ENCODE measurements at regions not wholly inside any gene's neighbourhood (a gene's known extent, or its start where the extent isn't known, plus 50 kb on each side); places are given as distances from the start of the nearest gene placed in this dataset.

DNA sequence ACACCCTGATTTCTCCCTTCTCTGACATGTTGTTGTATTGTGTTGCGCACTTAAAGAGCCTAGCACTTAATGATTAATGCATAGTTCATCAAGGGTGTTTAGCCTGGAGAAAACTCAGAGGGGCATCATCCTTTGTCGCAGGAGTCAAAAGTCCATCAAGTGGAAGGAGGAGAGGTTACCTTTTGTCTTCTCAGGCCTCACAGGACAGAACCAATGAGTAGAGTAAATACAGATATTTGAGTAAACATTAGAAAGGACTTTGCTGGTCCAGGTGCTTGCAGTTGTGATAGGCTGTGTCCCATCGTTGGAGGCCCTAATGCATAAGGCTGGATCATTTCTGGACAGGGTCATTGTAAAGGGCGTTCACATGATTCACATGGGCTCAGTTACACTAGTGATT is 430.9 kb downstream of the PCNX1 start:
- Mint-ChIP-seq H3K9me3 (ENCODE audit: low read depth) (no peaks in the 10 kb centered on the region), H3K36me3 (ENCODE audit: low read depth) (peaks cover 5% of the 10 kb centered on the region), H3K4me1 (ENCODE audit: low read depth) (peaks cover 14% of the 10 kb centered on the region), H3K27ac (ENCODE audit: unreplicated experiment) (no peak overlapping the region), H3K4me3 (ENCODE audit: unreplicated experiment) (no peak overlapping the region), H3K27me3 (ENCODE audit: low read depth) (no peaks in the 10 kb centered on the region)
- DNase-seq (ENCODE audit: low spot score), result no peak
- TF ChIP-seq CTCF (IDR thresholded peaks at IDR 0.05), result no peak

GRCh38 chr14:71339650-71340415 is 432.6 kb downstream of the PCNX1 start:
- Mint-ChIP-seq H3K36me3 (ENCODE audit: low read depth) (peaks cover 2% of the 10 kb centered on the region), H3K4me3 (ENCODE audit: unreplicated experiment) (no peak overlapping the region), H3K27ac (ENCODE audit: unreplicated experiment) (no peak overlapping the region), H3K4me1 (ENCODE audit: low read depth) (peaks cover 29% of the 10 kb centered on the region), H3K27me3 (ENCODE audit: low read depth) (no peaks in the 10 kb centered on the region), H3K9me3 (ENCODE audit: low read depth) (no peaks in the 10 kb centered on the region)
- no peak for TF ChIP-seq CTCF (IDR thresholded peaks at IDR 0.05)
- no peak for DNase-seq (ENCODE audit: low spot score)

GRCh38 chr14:71341156-71341555 is 433.9 kb downstream of the PCNX1 start:
- no peaks in the 10 kb centered on the region for H3K27me3 Mint-ChIP-seq (ENCODE audit: low read depth)
- H3K27ac Mint-ChIP-seq (ENCODE audit: unreplicated experiment), result no peak overlapping the region
- peaks cover 2% of the 10 kb centered on the region for H3K36me3 Mint-ChIP-seq (ENCODE audit: low read depth)
- TF ChIP-seq CTCF (IDR thresholded peaks at IDR 0.05), result no peak
- H3K4me1 Mint-ChIP-seq (ENCODE audit: low read depth), result peaks cover 34% of the 10 kb centered on the region
- DNase-seq (ENCODE audit: low spot score), result no peak
- no peaks in the 10 kb centered on the region for H3K9me3 Mint-ChIP-seq (ENCODE audit: low read depth)
- no peak overlapping the region for H3K4me3 Mint-ChIP-seq (ENCODE audit: unreplicated experiment)

GRCh38 chr14:71343724-71344123 is 436.5 kb downstream of the PCNX1 start:
- H3K27ac Mint-ChIP-seq (ENCODE audit: unreplicated experiment), result peak overlapping the region; percentile 69
- no peak overlapping the region for H3K4me3 Mint-ChIP-seq (ENCODE audit: unreplicated experiment)

GRCh38 chr14:71344506-71344905 is 437.2 kb downstream of the PCNX1 start:
- no peak overlapping the region for H3K4me3 Mint-ChIP-seq (ENCODE audit: unreplicated experiment)
- TF ChIP-seq CTCF (IDR thresholded peaks at IDR 0.05), result no peak
- no peak for DNase-seq (ENCODE audit: low spot score)
- H3K4me1 Mint-ChIP-seq (ENCODE audit: low read depth), result peaks cover 41% of the 10 kb centered on the region
- H3K27ac Mint-ChIP-seq (ENCODE audit: unreplicated experiment), result no peak overlapping the region
- H3K27me3 Mint-ChIP-seq (ENCODE audit: low read depth), result no peaks in the 10 kb centered on the region
- peaks cover 3% of the 10 kb centered on the region for H3K36me3 Mint-ChIP-seq (ENCODE audit: low read depth)
- no peaks in the 10 kb centered on the region for H3K9me3 Mint-ChIP-seq (ENCODE audit: low read depth)

More at GRCh38 chr14:71343724-71344123, 436.5 kb downstream of the PCNX1 start:
- Mint-ChIP-seq H3K4me1 (ENCODE audit: low read depth) (peaks cover 34% of the 10 kb centered on the region), H3K9me3 (ENCODE audit: low read depth) (no peaks in the 10 kb centered on the region), H3K27me3 (ENCODE audit: low read depth) (no peaks in the 10 kb centered on the region), H3K36me3 (ENCODE audit: low read depth) (peaks cover 2% of the 10 kb centered on the region)
- no peak for TF ChIP-seq CTCF (IDR thresholded peaks at IDR 0.05)
- no peak for DNase-seq (ENCODE audit: low spot score)
